ENCODE measurements at regions not wholly inside any gene's neighbourhood (a gene's known extent, or its start where the extent isn't known, plus 50 kb on each side); places are given as distances from the start of the nearest gene placed in this dataset.

GRCh38 chr7:115410972-115411686 lies 489.2 kb downstream of the MDFIC start:
- no peaks in the 10 kb centered on the region for H3K9me3 ChIP-seq
- intact Hi-C loops (cut with DNase I, micrococcal nuclease): no loop called here
- no peaks in the 10 kb centered on the region for H3K36me3 ChIP-seq (ENCODE audit: low read depth)
- TF ChIP-seq CTCF (IDR thresholded peaks at IDR 0.05): no peak
- ATAC-seq: no peak
- DNase-seq: no peak
- no peaks in the 10 kb centered on the region for H3K4me1 ChIP-seq (ENCODE audit: low read depth)
- H3K4me3 ChIP-seq: no peak overlapping the region

GRCh38 chr7:115410434-115410820 lies 488.5 kb downstream of the MDFIC start:
- Histone ChIP-seq H3K36me3 (ENCODE audit: low read depth) (no peaks in the 10 kb centered on the region), H3K4me3 (no peak overlapping the region), H3K4me1 (ENCODE audit: low read depth) (no peaks in the 10 kb centered on the region), H3K9me3 (no peaks in the 10 kb centered on the region)
- no peak for DNase-seq
- no peak for TF ChIP-seq CTCF (IDR thresholded peaks at IDR 0.05)
- intact Hi-C loops (cut with DNase I, micrococcal nuclease): no loop called here
- no peak for ATAC-seq

- DNase-seq: no peak
- no peak for ATAC-seq
Observed at GRCh38 chr7:115409682-115410433, 488.0 kb downstream of the MDFIC start.

GRCh38 chr7:115406219-115406618 lies 484.3 kb downstream of the MDFIC start:
- intact Hi-C loops (cut with DNase I, micrococcal nuclease): no loop called here
- DNase-seq (peak in 1 of 3 donors; percentile 12), ATAC-seq (peak; percentile 52)
- TF ChIP-seq CTCF (IDR thresholded peaks at IDR 0.05): no peak
- Histone ChIP-seq H3K9me3 (no peaks in the 10 kb centered on the region), H3K4me1 (ENCODE audit: low read depth) (no peaks in the 10 kb centered on the region), H3K4me3 (no peak overlapping the region), H3K36me3 (ENCODE audit: low read depth) (no peaks in the 10 kb centered on the region)

More at GRCh38 chr7:115409682-115410433, 488.0 kb downstream of the MDFIC start:
- Histone ChIP-seq H3K4me3 (no peak overlapping the region), H3K36me3 (ENCODE audit: low read depth) (no peaks in the 10 kb centered on the region), H3K4me1 (ENCODE audit: low read depth) (no peaks in the 10 kb centered on the region), H3K9me3 (no peaks in the 10 kb centered on the region)
- TF ChIP-seq CTCF (IDR thresholded peaks at IDR 0.05): no peak
- intact Hi-C loops (cut with DNase I, micrococcal nuclease): no loop called here

- Histone ChIP-seq H3K36me3 (ENCODE audit: low read depth) (no peaks in the 10 kb centered on the region), H3K4me3 (no peak overlapping the region), H3K9me3 (no peaks in the 10 kb centered on the region), H3K4me1 (ENCODE audit: low read depth) (no peaks in the 10 kb centered on the region)
- no peak for TF ChIP-seq CTCF (IDR thresholded peaks at IDR 0.05)
- intact Hi-C loops (cut with DNase I, micrococcal nuclease): no loop called here
- DNase-seq: no peak
- no peak for ATAC-seq
Observed at GRCh38 chr7:115387137-115387536, 465.2 kb downstream of the MDFIC start.
